ENCODE measurements at regions not wholly inside any gene's neighbourhood (a gene's known extent, or its start where the extent isn't known, plus 50 kb on each side); places are given as distances from the start of the nearest gene placed in this dataset.
A peak's percentile ranks its signal among the peaks of the same experiment; 100 is the strongest.

DNA sequence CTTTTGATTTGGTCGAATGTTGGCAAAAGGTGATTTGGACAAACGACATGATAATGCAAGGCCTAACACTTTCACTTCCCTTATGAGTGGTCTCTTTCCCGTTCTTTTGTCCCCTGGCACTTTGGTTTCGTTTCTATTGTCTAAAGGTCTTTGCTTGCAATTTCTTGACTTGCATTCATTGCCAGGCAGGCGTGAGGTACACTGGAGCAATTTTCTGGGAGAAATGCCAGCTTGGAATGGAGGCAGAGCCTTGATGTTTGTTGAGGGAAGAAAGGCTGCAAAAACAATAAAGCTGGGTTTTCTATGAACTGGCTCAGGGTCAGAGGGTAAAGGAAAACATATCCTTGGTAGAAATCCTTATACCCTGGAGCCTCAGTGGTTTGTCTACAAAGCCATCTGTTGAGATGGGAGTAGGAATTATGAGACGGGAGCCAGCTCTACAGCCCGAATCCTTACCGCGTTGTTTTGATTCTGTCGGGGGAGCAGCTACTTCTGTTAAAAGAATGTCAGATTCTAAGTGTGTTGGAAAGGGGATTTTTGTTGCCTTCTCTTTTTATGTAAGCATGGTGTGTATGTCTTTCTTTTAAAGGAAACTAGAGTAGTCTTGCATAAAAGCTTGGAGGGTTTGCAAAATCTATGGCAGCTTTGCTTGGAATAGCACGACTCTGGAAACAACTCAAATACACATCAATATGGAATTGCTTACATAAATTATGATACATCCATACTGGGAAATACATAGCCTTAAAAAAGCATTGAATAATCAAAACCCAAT lies 158.9 kb downstream of the RMI1 start:
- intact Hi-C loops (cut with DNase I) = no loop called here
- TF ChIP-seq CTCF (IDR thresholded peaks at IDR 0.05; ENCODE audit: borderline replicate concordance, extremely low read depth, insufficient read depth) = no peak
- DNase-seq (peak in 1 of 5 donors; percentile 63), FAIRE-seq (no peak)
- no peaks in the 10 kb centered on the region for H3K9me3 ChIP-seq (ENCODE audit: control insufficient read depth in 2 of 3, insufficient read depth in 1 of 3, low read length in 3 of 3)
- peak overlapping the region in 1 of 3 donors; percentile 4 for H3K4me3 ChIP-seq (ENCODE audit: low read length in 3 of 3)
- H3K36me3 ChIP-seq (ENCODE audit: control insufficient read depth in 2 of 3, insufficient read depth in 3 of 3, low read length in 3 of 3) = no peaks in the 10 kb centered on the region
- peaks cover 9% of the 10 kb centered on the region for H3K27me3 ChIP-seq (ENCODE audit: control insufficient read depth, insufficient read depth, low read length)
- peaks cover 0 to 3% (median 0%) of the 10 kb centered on the region in 3 donors for H3K4me1 ChIP-seq (ENCODE audit: control insufficient read depth in 2 of 3, insufficient read depth in 2 of 3, low read depth in 1 of 3, low read length in 3 of 3)
- H3K27ac ChIP-seq (ENCODE audit: low read depth in 2 of 2, low read length in 2 of 2) = no peak overlapping the region
- no peak overlapping the region for H3K9ac ChIP-seq (ENCODE audit: low read length in 3 of 3)

- FAIRE-seq (no peak), DNase-seq (peak; percentile 48 to 72 (median 62))
- intact Hi-C loops (cut with DNase I) = no loop called here
- H3K27me3 ChIP-seq (ENCODE audit: control insufficient read depth, insufficient read depth, low read length) = peaks cover 9% of the 10 kb centered on the region
- peaks cover 0 to 3% (median 0%) of the 10 kb centered on the region in 3 donors for H3K4me1 ChIP-seq (ENCODE audit: control insufficient read depth in 2 of 3, insufficient read depth in 2 of 3, low read depth in 1 of 3, low read length in 3 of 3)
- no peak for TF ChIP-seq CTCF (IDR thresholded peaks at IDR 0.05; ENCODE audit: borderline replicate concordance, extremely low read depth, insufficient read depth)
- H3K9me3 ChIP-seq (ENCODE audit: control insufficient read depth in 2 of 3, insufficient read depth in 1 of 3, low read length in 3 of 3) = no peaks in the 10 kb centered on the region
- no peak overlapping the region for H3K27ac ChIP-seq (ENCODE audit: low read depth in 2 of 2, low read length in 2 of 2)
- H3K36me3 ChIP-seq (ENCODE audit: control insufficient read depth in 2 of 3, insufficient read depth in 3 of 3, low read length in 3 of 3) = no peaks in the 10 kb centered on the region
- H3K9ac ChIP-seq (ENCODE audit: low read length in 3 of 3) = peak overlapping the region in 1 of 3 donors; percentile 10
- peak overlapping the region; percentile 28 to 55 (median 36) for H3K4me3 ChIP-seq (ENCODE audit: low read length in 3 of 3)
These were observed 160.0 kb downstream of the RMI1 start for GRCh38 chr9:84140535-84141101.

- Histone ChIP-seq H3K4me3 (ENCODE audit: low read length in 3 of 3) (no peak overlapping the region), H3K27ac (ENCODE audit: low read depth in 2 of 2, low read length in 2 of 2) (no peak overlapping the region), H3K4me1 (ENCODE audit: control insufficient read depth in 2 of 3, insufficient read depth in 2 of 3, low read depth in 1 of 3, low read length in 3 of 3) (peaks cover 0 to 5% (median 3%) of the 10 kb centered on the region in 3 donors), H3K9ac (ENCODE audit: low read length in 3 of 3) (no peak overlapping the region), H3K36me3 (ENCODE audit: control insufficient read depth in 2 of 3, insufficient read depth in 3 of 3, low read length in 3 of 3) (no peaks in the 10 kb centered on the region), H3K27me3 (ENCODE audit: control insufficient read depth, insufficient read depth, low read length) (peaks cover 9% of the 10 kb centered on the region), H3K9me3 (ENCODE audit: control insufficient read depth in 2 of 3, insufficient read depth in 1 of 3, low read length in 3 of 3) (no peaks in the 10 kb centered on the region)
- TF ChIP-seq CTCF (IDR thresholded peaks at IDR 0.05; ENCODE audit: borderline replicate concordance, extremely low read depth, insufficient read depth) = no peak
- no peak for FAIRE-seq
- intact Hi-C loops (cut with DNase I) = no loop called here
- DNase-seq = no peak
These were observed 161.3 kb downstream of the RMI1 start for GRCh38 chr9:84141741-84142370.

Data from kidney (tissue), 13 donors.